ENCODE measurements at regions not wholly inside any gene's neighbourhood (a gene's known extent, or its start where the extent isn't known, plus 50 kb on each side); places are given as distances from the start of the nearest gene placed in this dataset.
"Not testable (repeated sequence)": the region's sequence is repeated elsewhere in the genome, so short reads cannot be mapped to it uniquely, and the experiment has no call there.

DNA sequence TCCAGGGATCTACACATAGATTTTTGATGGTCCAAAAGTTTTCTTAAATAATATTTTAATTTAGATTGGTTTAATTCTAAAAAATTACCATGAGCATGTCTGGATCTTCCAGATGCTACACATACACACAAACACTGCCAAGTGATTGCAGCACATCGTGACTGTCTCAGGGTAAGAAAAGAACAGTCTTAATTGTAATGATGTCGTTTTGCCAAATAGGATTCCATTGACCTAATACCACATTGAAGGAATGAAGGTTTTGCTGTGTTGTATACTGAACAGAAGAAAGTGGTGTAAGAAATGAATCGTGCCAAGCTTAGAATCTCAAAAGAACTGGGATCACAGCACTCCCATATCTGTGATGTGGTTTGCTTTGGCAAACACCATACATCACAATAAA, 633.3 kb upstream of the CAMK1G start:
- no peak for DNase-seq (ENCODE audit: low spot score)

DNA sequence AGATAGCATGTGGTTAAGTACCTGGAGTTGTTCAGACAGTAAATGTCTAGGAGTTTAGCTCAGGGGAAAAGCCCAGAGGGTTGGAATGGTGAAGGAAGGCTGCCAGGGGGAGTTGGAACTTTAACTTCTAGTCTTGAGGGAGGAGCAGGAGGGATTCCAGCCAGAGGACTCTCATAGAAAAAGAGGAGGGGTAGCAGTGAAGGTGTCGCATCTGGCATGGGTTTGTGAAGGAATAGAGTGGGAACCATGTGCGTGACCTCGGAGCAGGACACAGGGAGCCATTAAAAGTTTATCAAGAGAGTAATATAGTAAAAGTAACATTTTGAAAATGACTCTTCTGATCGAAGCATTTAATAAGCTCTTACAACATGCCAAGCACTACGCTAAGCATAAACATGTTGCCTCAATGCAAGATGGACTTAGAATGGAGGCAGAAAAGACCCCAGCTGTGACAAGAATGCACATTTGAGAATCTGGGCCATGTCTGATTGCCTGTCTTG, 632.4 kb upstream of the CAMK1G start:
- DNase-seq (ENCODE audit: low spot score) = no peak

DNA sequence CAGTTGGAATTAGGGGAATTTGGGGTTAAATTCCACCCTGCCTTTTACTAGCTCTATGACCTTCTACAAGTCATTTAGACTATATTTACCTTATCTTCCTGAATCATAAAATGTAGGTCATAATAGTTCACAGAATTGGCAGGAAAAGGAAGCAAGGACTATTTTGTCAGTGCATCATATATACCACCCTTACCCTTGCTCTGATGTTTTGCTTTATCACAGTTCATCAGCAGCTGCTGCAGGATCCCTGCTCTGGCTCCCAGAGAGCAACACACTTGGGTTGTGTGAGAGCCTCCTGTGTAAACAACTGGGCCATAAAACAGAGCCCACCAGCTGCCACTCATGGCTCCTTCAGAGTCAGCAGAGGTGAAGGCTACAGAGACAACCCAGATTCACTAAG, 631.6 kb upstream of the CAMK1G start:
- no peak for DNase-seq (ENCODE audit: low spot score)

DNA sequence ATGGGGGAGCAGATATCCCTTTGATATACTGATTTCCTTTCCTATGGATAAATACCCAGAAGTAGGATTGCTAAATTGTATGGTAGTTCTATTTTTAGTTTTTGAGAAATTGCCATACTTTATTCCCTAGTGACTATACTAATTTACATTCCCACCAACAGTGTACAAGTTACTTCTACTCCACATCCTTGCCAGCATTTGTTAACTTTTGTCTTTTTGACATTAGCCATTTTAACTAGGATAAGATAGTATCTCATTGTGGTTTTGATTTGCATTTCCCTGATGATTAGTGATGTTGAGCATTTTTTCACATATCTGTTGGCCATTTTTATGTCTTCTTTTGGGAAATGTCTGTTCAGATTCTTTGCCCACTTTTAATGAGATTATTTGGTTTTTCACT, 620.6 kb upstream of the CAMK1G start:
- DNase-seq (ENCODE audit: low spot score) = no peak

DNA sequence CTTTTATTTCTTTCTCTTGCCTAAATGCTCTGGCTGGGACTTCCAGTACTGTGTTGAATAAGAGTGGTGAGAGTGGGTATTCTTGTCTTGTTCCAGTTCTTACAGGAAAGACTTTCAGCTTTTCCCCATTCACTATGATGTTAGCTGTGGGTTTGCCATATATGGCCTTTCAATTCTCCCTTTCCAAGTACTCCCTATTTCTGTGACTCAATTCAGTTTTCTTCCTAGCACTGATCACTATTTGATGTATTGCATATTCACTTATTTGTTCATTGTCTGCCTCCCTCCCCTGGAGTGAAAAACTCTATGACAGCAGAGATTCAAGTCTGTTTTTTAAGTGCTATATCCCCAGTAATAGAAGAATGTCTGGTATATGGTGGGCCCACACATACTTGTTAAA, 618.2 kb upstream of the CAMK1G start:
- no peak for DNase-seq (ENCODE audit: low spot score)

DNA sequence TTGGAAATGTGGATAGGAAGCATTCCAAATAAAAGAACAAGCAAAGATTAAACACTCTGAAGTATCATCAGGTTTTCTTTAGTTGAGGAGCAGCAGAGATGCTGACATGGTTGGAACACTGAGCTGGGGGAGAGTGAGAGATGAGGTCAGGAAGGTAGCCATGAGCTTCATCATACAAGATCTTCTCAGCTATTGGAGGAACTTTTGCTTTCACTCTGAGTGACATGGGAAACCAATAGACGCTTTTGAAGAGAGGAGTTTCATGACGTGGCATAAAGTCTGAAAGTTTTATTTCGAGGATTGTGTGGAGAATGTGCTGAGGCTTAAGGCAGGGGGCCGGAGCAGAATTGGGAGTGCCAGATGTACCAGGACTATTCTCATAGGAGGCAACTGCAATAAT, 616.2 kb upstream of the CAMK1G start:
- no peak for DNase-seq (ENCODE audit: low spot score)

DNA sequence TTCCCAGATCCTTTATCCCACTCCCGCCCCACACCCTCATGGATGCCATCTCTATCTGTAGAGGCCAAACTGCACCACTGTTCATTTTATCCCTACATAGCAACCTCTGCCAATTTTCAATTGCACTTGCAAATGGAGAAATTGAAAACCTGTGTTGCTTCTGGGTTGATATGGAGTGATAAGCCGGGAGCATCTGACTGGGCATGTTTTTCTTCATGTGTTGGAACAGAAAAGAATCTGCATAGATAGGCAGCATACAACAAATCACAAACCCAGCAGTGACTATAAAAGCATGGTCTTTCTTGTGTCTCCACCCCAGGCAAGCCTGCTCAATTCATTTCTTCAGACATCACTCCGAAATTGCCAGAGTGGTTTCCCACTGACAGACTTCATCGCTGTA, 608.8 kb upstream of the CAMK1G start:
- DNase-seq (ENCODE audit: low spot score) = no peak

DNA sequence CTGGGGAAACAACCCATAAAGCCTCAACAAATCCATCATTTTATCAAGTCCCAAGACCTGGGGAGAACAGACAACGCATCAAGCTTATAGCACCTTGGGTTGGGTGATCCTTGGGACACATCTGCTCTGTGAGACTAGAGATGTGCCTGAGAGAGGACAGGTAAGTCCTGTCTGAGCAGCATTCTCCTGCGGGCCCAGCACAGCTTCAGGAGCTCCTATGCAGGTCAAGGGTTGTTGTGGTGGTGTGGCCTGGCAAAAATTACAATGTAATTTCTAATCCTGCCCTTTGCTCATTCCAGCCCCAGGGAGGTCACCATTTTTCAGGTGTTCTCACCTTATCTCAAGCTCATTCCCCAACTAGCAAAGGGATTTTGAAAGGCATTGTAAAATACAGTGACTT, 608.1 kb upstream of the CAMK1G start:
- no peak for DNase-seq (ENCODE audit: low spot score)

DNA sequence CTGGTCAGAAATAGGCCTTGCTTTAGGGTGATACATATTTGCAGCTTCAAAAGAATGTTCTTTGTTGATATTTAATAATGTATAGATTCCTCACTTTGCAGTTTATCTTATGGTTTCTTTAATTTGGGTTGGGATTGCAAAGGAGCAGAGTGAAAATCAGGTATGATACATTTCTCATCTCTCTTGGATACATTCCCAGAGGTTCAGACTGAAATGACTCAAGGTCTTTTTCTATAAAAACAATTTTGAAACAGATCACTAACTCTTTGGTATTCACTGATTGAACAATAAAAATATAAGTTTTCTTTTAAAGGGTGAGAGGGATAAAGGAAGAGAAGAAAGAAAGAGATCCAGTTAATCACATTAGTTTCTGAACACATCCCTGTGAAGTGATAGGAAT, 606.5 kb upstream of the CAMK1G start:
- DNase-seq (ENCODE audit: low spot score) = no peak

DNA sequence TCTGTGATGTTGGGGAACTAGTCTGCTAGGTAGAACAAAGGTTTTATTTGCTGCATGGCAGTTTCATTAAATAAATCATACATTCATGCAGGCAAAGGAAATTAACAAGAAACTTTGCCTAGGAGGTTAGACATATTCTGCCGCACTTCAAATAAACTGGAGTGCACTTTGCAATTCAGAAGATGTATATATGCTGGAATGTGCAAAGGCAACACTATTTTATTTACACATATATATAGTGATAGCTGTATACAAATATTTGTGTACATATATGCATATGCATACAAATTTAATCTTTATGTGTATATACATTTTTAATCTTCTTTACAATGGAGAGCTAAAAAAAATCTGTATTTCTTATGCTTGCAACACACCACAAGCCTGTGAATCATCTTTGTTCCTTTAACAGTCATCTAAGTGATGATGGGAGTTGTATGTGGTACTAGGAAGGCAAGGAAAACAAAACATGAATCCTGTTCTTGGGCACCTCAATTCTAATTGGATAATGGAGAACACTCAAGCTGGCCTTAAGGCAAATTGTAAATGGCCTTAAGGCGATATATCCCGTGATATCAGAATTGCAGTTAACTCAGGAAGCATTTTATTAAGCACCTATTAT, 605.8 kb upstream of the CAMK1G start:
- no peak for DNase-seq (ENCODE audit: low spot score)

DNA sequence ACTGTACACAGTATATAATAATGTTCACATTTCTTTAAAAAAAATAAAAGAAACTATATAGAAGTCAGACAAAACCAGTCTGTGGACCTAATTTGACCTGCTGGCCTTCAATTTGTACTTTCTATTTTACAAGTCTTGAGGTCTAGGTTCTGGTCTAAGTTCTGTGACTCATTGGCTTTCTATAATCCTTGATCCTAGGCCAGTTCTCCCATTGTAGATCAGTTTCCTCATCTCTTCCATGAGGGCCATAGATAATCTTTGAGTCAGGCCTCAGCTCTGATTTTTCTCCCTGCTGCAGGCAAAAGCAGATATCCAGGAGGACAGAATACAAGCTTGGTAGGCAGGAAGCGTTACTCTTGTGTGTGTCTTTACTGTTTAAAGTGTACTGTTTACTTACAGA, 603.7 kb upstream of the CAMK1G start:
- DNase-seq (ENCODE audit: low spot score) = no peak

DNA sequence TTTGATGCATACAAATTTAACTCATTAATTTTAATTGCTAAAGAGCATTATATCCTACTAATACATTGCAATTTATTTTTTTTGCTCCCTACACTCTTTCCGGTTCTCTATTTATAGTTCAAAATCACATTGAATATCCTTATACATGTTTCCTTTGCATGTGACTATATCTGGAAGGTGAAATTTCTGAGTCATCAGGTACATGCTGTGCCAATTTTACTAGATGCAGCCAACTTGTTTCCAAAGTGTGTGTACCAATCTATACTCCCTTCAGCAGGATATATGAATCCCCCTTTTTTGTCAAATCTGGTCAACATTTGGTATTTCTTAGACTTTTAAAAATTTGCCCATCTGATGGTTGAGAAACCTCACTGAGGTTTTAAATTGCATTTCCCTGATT, 602.9 kb upstream of the CAMK1G start:
- no peak for DNase-seq (ENCODE audit: low spot score)

DNA sequence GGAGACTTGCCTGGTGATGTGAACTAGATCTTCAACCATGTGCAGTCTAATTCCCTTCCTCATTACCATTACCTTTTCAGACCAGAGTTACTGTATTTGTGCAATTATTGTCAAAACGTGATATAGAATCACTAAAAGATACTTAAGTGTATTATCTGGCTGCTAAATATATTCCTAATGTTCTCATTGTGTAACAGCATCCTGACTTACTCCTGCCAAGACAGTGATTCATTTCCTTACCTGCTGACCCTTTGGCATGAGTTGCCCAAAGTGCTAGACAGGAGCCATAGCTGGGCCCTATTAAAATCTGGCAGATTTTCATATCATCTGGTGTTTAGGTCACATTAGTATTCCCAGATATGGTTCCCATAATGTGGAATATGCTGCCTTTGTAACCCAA, 598.3 kb upstream of the CAMK1G start:
- no peak for DNase-seq (ENCODE audit: low spot score)

DNA sequence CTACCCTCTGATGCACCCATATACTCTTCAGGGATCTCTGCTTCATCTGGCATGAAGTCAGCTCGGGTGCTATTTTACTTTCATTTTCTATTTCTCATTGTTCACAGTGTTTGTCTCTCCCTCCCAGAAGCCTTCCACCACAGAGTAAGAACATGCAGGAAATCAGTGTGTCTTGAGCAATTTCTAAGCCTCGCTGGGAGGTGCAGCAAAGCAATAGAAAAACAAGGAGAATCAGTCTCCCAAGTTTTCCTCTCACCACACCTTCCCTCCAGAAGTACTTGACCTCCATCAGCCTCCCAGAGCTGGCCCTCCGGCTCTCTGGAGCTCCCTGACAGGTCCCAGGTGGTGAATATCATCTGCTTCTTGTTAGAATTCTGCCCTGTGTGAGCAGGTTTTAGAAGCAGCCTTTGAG, 594.7 kb upstream of the CAMK1G start:
- DNase-seq (ENCODE audit: low spot score) = no peak

DNA sequence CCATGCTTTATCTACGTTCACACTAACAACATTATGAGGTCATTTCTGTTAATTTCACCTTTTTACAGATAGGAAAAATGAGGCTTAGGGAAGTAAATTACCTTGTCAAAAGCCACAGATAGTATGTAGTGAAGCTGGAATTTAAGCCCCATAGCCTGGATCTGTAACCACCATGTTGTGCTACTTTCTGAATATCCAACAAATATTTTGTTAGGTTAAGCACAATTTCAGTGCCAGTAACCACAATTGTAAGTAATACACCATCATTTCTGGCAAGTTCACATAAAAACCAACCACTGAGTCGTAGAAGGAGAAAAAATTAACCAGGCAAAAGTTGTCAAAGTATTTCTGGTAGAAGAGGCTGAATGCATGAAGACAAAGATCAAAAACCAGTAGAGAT, 593.1 kb upstream of the CAMK1G start:
- no peak for DNase-seq (ENCODE audit: low spot score)

DNA sequence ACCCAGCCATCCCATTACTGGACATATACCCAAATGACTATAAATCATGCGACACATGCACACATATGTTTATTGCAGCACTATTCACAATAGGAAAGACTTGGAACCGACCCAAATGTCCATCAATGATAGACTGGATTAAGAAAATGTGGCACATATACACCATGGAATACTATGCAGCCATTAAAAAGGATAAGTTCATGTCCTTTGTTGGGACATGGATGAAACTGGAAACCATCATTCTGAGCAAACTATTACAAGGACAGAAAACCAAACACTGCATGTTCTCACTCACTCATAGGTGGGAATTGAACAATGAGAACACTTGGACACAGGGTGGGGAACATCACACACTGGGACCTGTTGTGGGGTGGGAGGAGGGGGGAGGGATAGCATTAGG, 586.5 kb upstream of the CAMK1G start:
- not testable (repeated sequence) for DNase-seq (ENCODE audit: low spot score)

DNA sequence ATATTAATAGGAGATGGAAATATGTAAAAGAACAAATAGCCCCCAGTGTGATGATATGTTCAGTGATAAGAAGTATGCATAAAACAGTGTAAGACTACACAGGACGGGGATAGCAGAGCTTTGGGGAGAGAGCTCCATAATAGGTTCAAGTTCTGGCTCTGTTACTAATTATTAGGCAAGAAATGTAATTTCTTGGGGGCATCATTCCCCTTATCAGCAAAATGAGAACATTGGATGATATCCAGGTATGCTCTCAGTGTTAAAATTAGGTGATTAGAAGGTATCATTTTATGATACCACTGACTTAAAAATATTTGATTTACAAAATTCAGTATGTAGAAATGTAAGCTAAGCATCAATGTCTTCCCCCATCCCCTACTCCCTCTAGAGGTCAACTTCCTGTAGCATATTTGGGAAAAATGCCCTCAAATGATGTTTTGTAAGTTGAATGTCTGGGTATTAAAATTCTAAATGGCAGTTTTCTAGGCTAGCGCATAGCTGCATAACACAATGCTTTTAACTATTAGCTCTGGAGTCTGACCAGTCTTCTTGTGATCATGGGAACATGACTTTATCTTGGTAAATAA, 585.7 kb upstream of the CAMK1G start:
- no peak for DNase-seq (ENCODE audit: low spot score)

DNA sequence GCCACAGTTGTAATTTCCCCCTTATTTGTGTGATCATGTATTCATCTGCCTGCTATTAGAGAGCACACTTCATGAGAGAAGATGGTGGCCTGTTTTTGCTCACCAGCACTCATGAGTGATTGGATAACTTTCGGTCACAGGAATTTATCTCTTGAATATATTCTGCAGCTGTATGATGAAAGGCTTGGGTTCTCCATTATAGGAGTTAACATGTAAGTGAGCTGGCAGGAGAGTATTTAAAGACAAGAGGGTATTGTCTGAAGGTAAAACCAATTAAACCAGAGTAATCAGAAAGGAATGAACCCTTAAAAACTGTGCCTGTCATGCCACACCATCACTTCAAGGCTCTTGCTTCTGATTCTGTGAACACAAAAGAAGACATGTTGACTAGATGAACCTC, 574.9 kb upstream of the CAMK1G start:
- DNase-seq (ENCODE audit: low spot score) = no peak

DNA sequence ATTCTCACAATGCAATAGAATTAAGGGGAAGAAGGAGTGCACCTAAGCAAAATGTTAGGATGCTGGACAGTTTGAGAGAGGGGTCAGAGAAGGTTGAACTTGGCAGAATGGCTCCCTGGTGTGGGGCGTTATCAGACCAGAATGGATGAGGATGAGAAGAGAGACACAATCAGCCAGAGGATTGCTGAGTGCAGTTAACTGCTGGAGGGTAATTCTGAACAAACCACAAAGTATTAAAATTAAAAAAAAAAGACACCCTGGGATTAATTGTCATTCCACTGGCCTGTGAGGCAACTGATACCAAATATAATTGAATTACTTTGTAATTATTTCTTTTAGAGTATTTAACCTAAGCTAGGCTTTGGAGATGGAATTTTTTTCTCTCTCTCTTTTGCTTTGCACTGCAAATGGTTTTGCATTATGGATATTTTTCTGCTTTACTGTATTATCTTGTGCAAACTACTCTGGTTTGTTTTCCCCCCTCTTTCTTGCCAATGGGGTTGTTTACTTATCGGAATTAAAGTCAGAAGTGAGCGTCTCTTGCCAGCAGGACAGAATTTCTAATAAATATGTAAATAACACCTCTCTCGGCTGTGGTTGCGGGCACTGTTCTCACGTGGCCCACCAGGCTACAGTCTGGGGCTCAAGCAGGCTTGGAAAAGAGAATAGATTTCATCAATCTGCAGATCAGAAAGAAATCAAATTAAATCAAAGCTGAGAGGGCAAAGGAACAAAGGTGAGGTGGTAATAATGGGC, 572.9 kb upstream of the CAMK1G start:
- no peak for DNase-seq (ENCODE audit: low spot score)

DNA sequence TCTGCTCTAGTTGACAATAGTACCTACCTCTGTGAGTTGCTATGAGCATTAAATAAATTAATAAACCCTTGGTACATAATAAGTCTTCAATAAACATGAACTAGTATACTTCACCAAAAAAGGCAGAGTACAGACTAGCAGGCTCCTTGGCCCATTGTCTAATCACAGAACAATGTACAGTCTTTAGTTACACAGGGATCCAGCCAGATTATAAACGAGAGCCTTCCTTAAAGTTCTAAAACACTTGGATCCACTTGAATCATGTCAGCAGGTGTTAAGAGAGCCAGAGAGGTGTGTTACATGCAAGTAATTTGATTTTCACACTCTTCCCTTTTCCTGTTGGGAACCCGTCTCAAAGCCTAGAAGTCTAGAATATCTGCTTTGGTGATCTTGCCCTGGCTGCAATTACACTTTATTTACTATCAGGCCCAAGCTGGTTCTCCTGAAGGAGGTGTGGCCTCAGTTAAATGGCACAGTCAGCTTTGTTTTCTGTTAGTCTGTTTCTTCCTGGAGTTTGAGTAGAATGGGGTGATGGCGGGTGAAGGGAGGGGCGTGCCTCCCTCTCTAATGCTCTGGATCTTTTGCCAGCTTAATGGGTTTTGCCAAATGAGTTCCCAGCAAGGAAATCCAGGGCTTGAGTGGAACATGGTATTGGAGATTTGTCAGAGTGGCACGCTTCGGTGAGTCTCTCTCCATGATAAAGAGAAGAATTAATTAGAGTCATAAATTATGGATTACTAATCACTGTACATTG, 570.9 kb upstream of the CAMK1G start:
- no peak for DNase-seq (ENCODE audit: low spot score)

DNA sequence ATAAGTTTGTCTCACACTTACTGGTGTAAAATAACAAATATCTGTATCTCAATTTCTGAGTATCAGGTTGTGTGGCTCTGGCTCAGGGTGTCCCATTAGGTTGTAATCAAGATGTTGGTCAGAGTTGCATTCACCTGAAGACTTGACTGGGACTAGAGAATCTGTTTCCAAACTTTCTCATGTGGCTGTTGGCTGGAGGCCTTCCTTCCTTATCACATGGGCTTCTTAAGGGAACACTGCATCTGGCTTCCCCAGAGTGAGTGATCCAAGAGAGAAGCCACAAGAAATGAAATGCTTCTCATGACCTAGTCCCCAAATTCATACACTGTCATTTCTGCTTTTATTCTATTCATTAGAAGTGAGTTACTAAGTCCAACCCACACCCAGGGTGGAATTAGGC, 568.4 kb upstream of the CAMK1G start:
- DNase-seq (ENCODE audit: low spot score) = no peak

DNA sequence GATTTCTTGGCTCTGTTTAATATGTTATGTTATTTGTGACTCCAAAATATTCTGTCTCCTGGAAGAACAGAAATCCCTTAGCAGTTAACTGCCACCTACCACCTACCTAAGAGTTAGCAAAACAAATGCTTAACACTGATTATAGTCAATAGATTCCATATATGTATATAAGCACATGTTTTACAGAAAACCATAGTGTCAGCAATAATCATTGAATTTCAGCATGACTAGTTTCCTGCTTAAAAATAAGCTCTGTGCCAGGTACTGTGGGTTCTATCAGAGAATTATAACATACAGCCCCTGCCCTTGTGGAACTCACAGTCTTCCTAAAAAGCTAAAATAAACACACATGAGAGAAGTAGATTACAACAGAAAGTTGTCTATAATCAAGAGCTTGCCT, 561.9 kb upstream of the CAMK1G start:
- no peak for DNase-seq (ENCODE audit: low spot score)

DNA sequence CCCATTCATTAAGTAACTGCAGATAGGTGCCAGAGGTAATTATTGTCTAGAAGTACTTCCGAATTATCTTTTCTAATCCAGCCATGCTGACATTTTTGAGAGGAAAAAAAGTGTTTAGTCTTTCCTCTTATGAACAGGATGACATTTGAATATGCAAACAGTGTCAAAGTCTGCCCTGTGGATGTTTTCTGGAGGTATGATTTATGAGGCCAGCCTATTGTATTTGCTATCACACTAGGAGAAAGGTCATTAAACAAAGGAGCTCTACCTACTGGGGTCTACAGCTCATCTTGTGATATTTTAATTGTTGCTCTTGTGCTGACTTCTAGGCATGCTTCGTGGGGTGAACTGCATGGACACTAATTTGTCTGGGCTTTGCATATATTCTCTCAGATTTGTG, 559.7 kb upstream of the CAMK1G start:
- DNase-seq (ENCODE audit: low spot score) = no peak

All from germinal center (tissue), 1 donor.